WTC11 (cell line): ENCODE measurements at regions not wholly inside any gene's neighbourhood (a gene's known extent, or its start where the extent isn't known, plus 50 kb on each side); places are given as distances from the start of the nearest gene placed in this dataset.

Source experiments
- ATAC-seq: fragments of 200-7000 bp; cut with Tn5 transposase; 2 replicates; pipeline ENCODE4 v1.10.0; 2021; ENCODE audit warnings: mild to moderate bottlenecking, moderate library complexity
- CTCF ChIA-PET: fragments of 300-600 bp; sonication (Branson Sonifier 250); formaldehyde crosslinking; loops from one replicate; lab custom pipeline; 2021; ENCODE audit warnings: antibody characterized with exemption; lab: Charles Lee
- POLR2A ChIA-PET: fragments of 350-600 bp; sonication (Branson Sonifier 250); formaldehyde crosslinking; loops from one replicate; lab custom pipeline; 2021; ENCODE audit warnings: antibody characterized with exemption; lab: Charles Lee
- DNase-seq: peaks from one replicate; pipeline ENCODE4 v3.0.0; 2021; ENCODE audit warnings: low spot score
- H3K27ac Mint-ChIP-seq: 2 replicates; pipeline ENCODE4 v1.8.0; 2021; ENCODE audit warnings: mixed read lengths
- H3K27me3 Mint-ChIP-seq: 2 replicates; pipeline ENCODE4 v1.8.0; 2021; ENCODE audit warnings: low read depth, mild to moderate bottlenecking, moderate library complexity, mixed read lengths
- H3K36me3 Mint-ChIP-seq: 2 replicates; pipeline ENCODE4 v1.8.0; 2021; ENCODE audit warnings: mixed read lengths
- H3K4me1 Mint-ChIP-seq: 2 replicates; pipeline ENCODE4 v1.8.0; 2022; ENCODE audit warnings: mixed read lengths
- H3K4me3 Mint-ChIP-seq: 2 replicates; pipeline ENCODE4 v1.8.0; 2021; ENCODE audit warnings: mild to moderate bottlenecking, moderate library complexity, mixed read lengths
- H3K9me3 Mint-ChIP-seq: 2 replicates; pipeline ENCODE4 v1.8.0; 2021; ENCODE audit warnings: mixed read lengths
- AFF4 ChIP-seq: sonication (generic); formaldehyde crosslinking; IDR thresholded peaks from 2 replicates; pipeline ENCODE4 v1.8.1; 2023; ENCODE audit warnings: mild to moderate bottlenecking, missing genetic modification reagents, borderline replicate concordance
- CBFB ChIP-seq: sonication (generic); formaldehyde crosslinking; IDR thresholded peaks from 2 replicates; pipeline ENCODE4 v1.8.1; 2022; ENCODE audit warnings: mild to moderate bottlenecking, low read depth, missing genetic modification reagents
- E2F4 ChIP-seq: sonication (generic); formaldehyde crosslinking; IDR thresholded peaks from 2 replicates; pipeline ENCODE4 v1.8.1; 2022; ENCODE audit warnings: low read depth, mild to moderate bottlenecking, moderate library complexity, missing genetic modification reagents, borderline replicate concordance
- FOXP4 ChIP-seq: sonication (generic); formaldehyde crosslinking; IDR thresholded peaks from 2 replicates; pipeline ENCODE4 v1.8.0; 2022; ENCODE audit warnings: mild to moderate bottlenecking, missing genetic modification reagents
- GRHL2 ChIP-seq: fragments of 250-450 bp; sonication (Bioruptor Pico); IDR thresholded peaks from 2 replicates; pipeline ENCODE4 v1.8.0; 2022; ENCODE audit warnings: mild to moderate bottlenecking, moderate library complexity; ENCODE audit not compliant: insufficient replicate concordance, severe bottlenecking
- KAT7 ChIP-seq: sonication (generic); formaldehyde crosslinking; IDR thresholded peaks from 2 replicates; pipeline ENCODE4 v1.8.1; 2023; ENCODE audit warnings: missing genetic modification reagents, mild to moderate bottlenecking, borderline replicate concordance
- MXD4 ChIP-seq: fragments of 250-450 bp; sonication (Bioruptor Pico); IDR thresholded peaks from 2 replicates; pipeline ENCODE4 v1.8.0; 2021; ENCODE audit warnings: mild to moderate bottlenecking, moderate library complexity, borderline replicate concordance
- NFE2L1 ChIP-seq: sonication (generic); formaldehyde crosslinking; IDR thresholded peaks from 2 replicates; pipeline ENCODE4 v1.8.1; 2023; ENCODE audit warnings: missing genetic modification reagents
- NR2C2 ChIP-seq: sonication (generic); formaldehyde crosslinking; IDR thresholded peaks from 2 replicates; pipeline ENCODE4 v1.8.0; 2022; ENCODE audit warnings: mild to moderate bottlenecking, missing genetic modification reagents
- OVOL2 ChIP-seq: fragments of 250-450 bp; sonication (Bioruptor Pico); IDR thresholded peaks from 2 replicates; pipeline ENCODE4 v1.9.0; 2021; ENCODE audit warnings: mild to moderate bottlenecking, borderline replicate concordance
- SMAD3 ChIP-seq: sonication (generic); formaldehyde crosslinking; IDR thresholded peaks from 2 replicates; pipeline ENCODE4 v1.8.0; 2022; ENCODE audit warnings: missing genetic modification reagents, mild to moderate bottlenecking, borderline replicate concordance
- TP53 ChIP-seq: sonication (generic); formaldehyde crosslinking; IDR thresholded peaks from 2 replicates; pipeline ENCODE4 v1.8.1; 2023; ENCODE audit warnings: mild to moderate bottlenecking, missing genetic modification reagents
- USF1 ChIP-seq: sonication (generic); formaldehyde crosslinking; IDR thresholded peaks from 2 replicates; pipeline ENCODE4 v1.8.0; 2022; ENCODE audit warnings: mild to moderate bottlenecking, missing genetic modification reagents
- ZNF281 ChIP-seq: sonication (generic); formaldehyde crosslinking; IDR thresholded peaks from 2 replicates; pipeline ENCODE4 v1.8.0; 2023; ENCODE audit warnings: mild to moderate bottlenecking, missing genetic modification reagents
- ZNF512 ChIP-seq: sonication (generic); formaldehyde crosslinking; IDR thresholded peaks from 2 replicates; pipeline ENCODE4 v1.8.1; 2022; ENCODE audit warnings: missing genetic modification reagents, borderline replicate concordance

GRCh38 chrX:95622200-95622599, 1062.4 kb upstream of the DIAPH2 start (continued):
- TF ChIP-seq SMAD3 (CRISPR knock-in tag): no peak
- TF ChIP-seq ZNF512 (CRISPR knock-in tag): no peak
- TF ChIP-seq KAT7 (CRISPR knock-in tag): no peak
- TF ChIP-seq NFE2L1 (CRISPR knock-in tag): no peak
- no peak for TF ChIP-seq MXD4 (CRISPR knock-in tag)
- TF ChIP-seq E2F4 (CRISPR knock-in tag): no peak
- TF ChIP-seq CBFB (CRISPR knock-in tag): no peak
- TF ChIP-seq USF1 (CRISPR knock-in tag): no peak
- TF ChIP-seq TP53: no peak
- TF ChIP-seq AFF4 (CRISPR knock-in tag): no peak
- no peak for TF ChIP-seq OVOL2

GRCh38 chrX:95626748-95627147, 1057.9 kb upstream of the DIAPH2 start:
- CTCF ChIA-PET: no interaction called here
- no peak for ATAC-seq
- peaks cover 37% of the 10 kb centered on the region for H3K9me3 Mint-ChIP-seq
- TF ChIP-seq FOXP4 (CRISPR knock-in tag): no peak
- no peak for TF ChIP-seq GRHL2 (CRISPR knock-in tag)
- no peak for TF ChIP-seq ZNF281
- TF ChIP-seq NR2C2: no peak
- peaks cover 19% of the 10 kb centered on the region for H3K36me3 Mint-ChIP-seq
- H3K27me3 Mint-ChIP-seq: no peaks in the 10 kb centered on the region
- H3K27ac Mint-ChIP-seq: no peak overlapping the region
- H3K4me3 Mint-ChIP-seq: no peak overlapping the region
- H3K4me1 Mint-ChIP-seq: no peaks in the 10 kb centered on the region
- POLR2A ChIA-PET: no interaction called here
- DNase-seq: no peak
